Mucosa of rectum (tissue), 2 donors: ENCODE measurements at regions not wholly inside any gene's neighbourhood (a gene's known extent, or its start where the extent isn't known, plus 50 kb on each side); places are given as distances from the start of the nearest gene placed in this dataset.

Experiments used
- H3K27ac ChIP-seq, 2 donors: one replicate each; pipeline ENCODE4 v1.7.0; 2013; ENCODE audit warnings: inconsistent platforms in 2 of 2, low read depth in 2 of 2, low read length in 2 of 2
- H3K27me3 ChIP-seq, 2 donors: one replicate each; pipeline ENCODE4 v1.7.0; 2013; ENCODE audit warnings: low read length in 2 of 2; ENCODE audit not compliant: control insufficient read depth in 2 of 2, insufficient read depth in 2 of 2
- H3K36me3 ChIP-seq, 2 donors: one replicate each; pipeline ENCODE4 v1.7.0; 2013; ENCODE audit warnings: low read length in 2 of 2; ENCODE audit not compliant: control insufficient read depth in 2 of 2, insufficient read depth in 2 of 2
- H3K4me1 ChIP-seq, 2 donors: one replicate each; pipeline ENCODE4 v1.7.0; 2013; ENCODE audit warnings: low read length in 2 of 2, mild to moderate bottlenecking in 1 of 2; ENCODE audit not compliant: control insufficient read depth in 2 of 2, insufficient read depth in 2 of 2
- H3K4me3 ChIP-seq, 2 donors: one replicate each; pipeline ENCODE4 v1.7.0; 2013; ENCODE audit warnings: low read length in 2 of 2
- H3K9ac ChIP-seq, 2 donors: one replicate each; pipeline ENCODE4 v1.7.0; 2013; ENCODE audit warnings: low read length in 2 of 2, low read depth in 1 of 2, mild to moderate bottlenecking in 1 of 2
- H3K9me3 ChIP-seq, 2 donors: one replicate each; pipeline ENCODE4 v1.7.0; 2013; ENCODE audit warnings: low read length in 2 of 2; ENCODE audit not compliant: control insufficient read depth in 2 of 2
- donor health status: healthy.
- donor health status: Normal muscosa, but diverticular disease.

DNA sequence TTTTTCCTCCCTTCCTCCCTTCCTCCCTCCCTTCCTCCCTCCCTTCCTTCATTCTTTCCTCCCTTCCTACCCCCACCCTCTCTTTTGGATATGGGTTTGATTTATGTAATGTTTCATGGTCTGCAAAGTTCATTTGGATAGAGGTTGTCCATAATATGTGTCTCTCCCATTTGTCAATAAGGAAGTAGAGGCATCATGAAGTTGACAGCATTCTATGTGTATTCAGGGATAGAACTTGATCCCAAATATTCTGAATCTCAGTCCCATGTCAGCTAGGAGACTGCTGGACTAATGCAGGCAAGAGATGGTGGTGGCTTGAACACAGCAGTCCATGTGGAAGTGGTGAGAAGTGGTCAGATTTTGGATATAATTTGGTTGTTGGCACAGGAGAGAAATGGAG lies 90.7 kb upstream of the SLC6A6 start:
- Histone ChIP-seq H3K4me1 (peaks cover 8 to 15% of the 10 kb centered on the region in 2 donors), H3K27ac (no peak overlapping the region), H3K4me3 (peak overlapping the region in 1 of 2 donors; percentile 21), H3K9ac (no peak overlapping the region), H3K9me3 (no peaks in the 10 kb centered on the region), H3K36me3 (no peaks in the 10 kb centered on the region), H3K27me3 (peaks cover 0 to 3% of the 10 kb centered on the region in 2 donors)

DNA sequence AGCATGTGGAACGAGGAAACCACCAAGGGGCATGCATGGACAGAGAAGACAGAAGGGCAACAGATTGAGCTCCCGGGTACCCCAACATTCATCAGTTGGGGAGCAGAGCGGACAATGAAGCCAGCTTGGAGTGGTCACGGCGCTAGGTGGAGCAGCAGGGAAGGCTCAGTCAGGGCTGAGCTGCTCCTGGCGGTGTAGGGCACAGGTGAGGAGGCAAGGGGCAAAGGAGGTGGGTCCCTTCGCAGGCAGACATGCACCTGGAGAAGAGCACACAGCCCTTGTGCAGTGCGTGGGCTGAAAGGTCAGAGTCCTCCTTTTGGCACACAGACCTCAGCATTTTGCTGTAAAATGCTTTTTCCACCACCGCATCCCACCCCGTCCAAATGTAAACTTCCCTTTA lies 90.0 kb upstream of the SLC6A6 start:
- Histone ChIP-seq H3K9ac (no peak overlapping the region), H3K27ac (peak overlapping the region in 1 of 2 donors; percentile 3), H3K9me3 (no peaks in the 10 kb centered on the region), H3K36me3 (no peaks in the 10 kb centered on the region), H3K4me1 (peaks cover 8 to 15% of the 10 kb centered on the region in 2 donors), H3K4me3 (no peak overlapping the region), H3K27me3 (peaks cover 0 to 3% of the 10 kb centered on the region in 2 donors)

DNA sequence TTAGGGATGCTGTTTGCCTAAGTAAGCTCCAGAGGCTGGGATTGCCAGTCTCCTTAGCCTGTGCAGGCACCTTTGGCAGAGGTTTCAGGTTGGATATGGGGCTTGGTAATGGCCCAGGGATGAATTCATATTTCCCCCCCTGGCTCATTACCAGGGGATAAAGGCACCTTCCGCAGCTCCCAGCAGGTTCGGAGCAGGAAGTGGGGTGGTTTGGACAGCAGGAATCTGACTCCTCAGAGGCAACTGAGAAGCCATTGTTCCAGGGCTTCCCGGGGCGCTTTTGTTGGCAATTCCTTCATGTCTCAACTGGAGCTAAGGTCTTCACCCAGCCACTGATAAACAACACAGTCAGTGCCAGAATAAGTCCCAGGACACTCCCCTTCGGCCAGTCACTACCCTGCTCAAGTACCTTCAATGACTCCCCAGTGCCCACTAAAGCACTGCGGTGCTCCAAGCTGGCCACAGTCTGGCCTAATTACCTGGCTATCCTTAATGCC lies 85.3 kb upstream of the SLC6A6 start:
- peaks cover 5 to 11% of the 10 kb centered on the region in 2 donors for H3K4me1 ChIP-seq
- H3K9ac ChIP-seq: no peak overlapping the region
- H3K9me3 ChIP-seq: no peaks in the 10 kb centered on the region
- no peaks in the 10 kb centered on the region for H3K36me3 ChIP-seq
- H3K27me3 ChIP-seq: no peaks in the 10 kb centered on the region
- H3K27ac ChIP-seq: no peak overlapping the region
- no peak overlapping the region for H3K4me3 ChIP-seq

DNA sequence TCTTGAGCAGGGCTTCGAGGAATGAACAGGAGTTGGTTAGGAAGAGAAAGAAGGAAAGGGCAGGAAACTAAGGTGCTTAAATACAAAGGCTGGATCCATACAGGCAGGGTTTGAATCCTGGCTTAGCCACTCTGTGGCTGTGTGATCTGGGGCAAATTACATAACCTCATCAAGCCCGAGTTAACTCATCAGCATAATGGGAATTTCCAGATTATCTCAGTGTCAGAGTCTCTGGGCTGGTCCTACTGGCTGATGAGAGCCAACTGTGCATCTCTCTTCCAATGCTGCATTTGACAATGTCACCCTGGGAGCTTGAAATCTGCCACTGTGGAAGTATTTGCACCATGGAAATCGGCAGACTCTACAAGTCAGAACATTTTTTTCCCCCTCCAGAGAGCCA lies 83.8 kb upstream of the SLC6A6 start:
- Histone ChIP-seq H3K36me3 (no peaks in the 10 kb centered on the region), H3K4me1 (no peaks in the 10 kb centered on the region), H3K4me3 (no peak overlapping the region), H3K27me3 (peaks cover 0 to 2% of the 10 kb centered on the region in 2 donors), H3K9ac (no peak overlapping the region), H3K9me3 (no peaks in the 10 kb centered on the region), H3K27ac (no peak overlapping the region)

DNA sequence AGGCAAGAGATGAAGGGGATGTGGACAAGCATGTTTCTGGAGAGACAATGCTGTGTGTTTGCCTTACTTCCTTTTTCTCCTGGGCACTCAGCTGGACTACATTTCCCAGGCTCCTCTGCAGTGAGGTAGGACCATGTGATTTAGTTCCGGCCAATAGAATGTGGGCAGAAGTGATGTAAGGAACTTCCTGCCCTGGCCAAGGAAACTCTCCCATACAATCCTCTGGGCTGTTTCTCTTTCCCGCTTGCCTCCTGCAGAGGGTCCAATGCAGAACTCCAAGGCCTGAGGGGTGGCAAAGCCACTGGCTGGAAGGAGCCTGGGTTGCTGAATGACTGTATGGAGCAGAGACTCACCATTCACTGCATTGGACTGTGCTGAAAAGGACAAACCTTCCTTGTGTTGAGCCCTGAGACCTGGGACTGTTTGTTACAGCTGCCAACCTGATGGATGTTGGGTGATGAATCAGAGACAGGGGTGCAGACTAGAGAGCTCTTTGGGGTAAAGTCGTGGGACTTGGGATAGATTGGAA lies 82.7 kb upstream of the SLC6A6 start:
- peaks cover 0 to 2% of the 10 kb centered on the region in 2 donors for H3K27me3 ChIP-seq
- no peaks in the 10 kb centered on the region for H3K9me3 ChIP-seq
- H3K36me3 ChIP-seq: no peaks in the 10 kb centered on the region
- no peak overlapping the region for H3K27ac ChIP-seq
- peak overlapping the region in 1 of 2 donors; percentile 4 for H3K4me3 ChIP-seq
- no peaks in the 10 kb centered on the region for H3K4me1 ChIP-seq
- no peak overlapping the region for H3K9ac ChIP-seq

DNA sequence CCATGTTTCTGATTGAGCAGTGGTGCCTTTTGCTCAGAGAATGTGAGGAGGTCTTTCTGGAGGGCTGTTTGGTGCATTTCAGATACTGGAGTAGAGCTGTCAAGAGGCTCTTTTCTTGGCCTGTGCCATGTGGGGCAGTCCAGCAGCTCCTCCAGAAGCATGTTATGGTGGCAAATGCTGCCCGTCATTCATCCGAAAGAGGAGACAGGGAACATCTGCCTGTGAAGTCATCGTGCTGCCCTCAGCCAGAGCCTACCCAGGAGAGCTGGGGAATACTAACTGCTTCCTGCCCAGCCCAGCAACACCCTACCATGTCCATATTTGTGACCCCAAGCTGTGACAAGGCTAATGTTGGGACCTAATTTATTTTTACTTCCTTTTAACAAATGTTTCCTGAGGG lies 82.2 kb upstream of the SLC6A6 start:
- Histone ChIP-seq H3K9ac (no peak overlapping the region), H3K36me3 (no peaks in the 10 kb centered on the region), H3K27ac (no peak overlapping the region), H3K27me3 (peaks cover 0 to 2% of the 10 kb centered on the region in 2 donors), H3K9me3 (no peaks in the 10 kb centered on the region), H3K4me1 (no peaks in the 10 kb centered on the region), H3K4me3 (peak overlapping the region in 1 of 2 donors; percentile 4)

DNA sequence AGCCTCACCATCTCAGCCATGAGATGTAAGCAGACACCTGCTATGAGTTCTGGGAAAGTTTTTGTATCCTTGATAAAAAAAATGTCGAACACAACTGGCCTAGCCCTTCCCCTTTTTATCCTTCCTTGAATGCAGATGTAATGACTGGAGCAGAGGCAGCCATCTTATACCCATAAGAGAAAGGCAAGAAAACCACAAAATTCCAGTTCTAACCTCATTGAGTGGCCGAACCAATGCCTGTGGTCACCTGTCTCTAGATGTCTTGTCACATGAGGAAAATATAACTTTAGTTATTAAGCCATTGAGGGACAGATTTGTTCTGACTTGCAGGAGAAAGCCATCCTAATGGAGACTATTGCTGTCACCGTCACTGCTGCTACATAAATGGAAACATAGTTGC lies 80.4 kb upstream of the SLC6A6 start:
- Histone ChIP-seq H3K9me3 (no peaks in the 10 kb centered on the region), H3K4me1 (no peaks in the 10 kb centered on the region), H3K4me3 (no peak overlapping the region), H3K27me3 (peaks cover 0 to 2% of the 10 kb centered on the region in 2 donors), H3K27ac (no peak overlapping the region), H3K36me3 (no peaks in the 10 kb centered on the region), H3K9ac (no peak overlapping the region)

DNA sequence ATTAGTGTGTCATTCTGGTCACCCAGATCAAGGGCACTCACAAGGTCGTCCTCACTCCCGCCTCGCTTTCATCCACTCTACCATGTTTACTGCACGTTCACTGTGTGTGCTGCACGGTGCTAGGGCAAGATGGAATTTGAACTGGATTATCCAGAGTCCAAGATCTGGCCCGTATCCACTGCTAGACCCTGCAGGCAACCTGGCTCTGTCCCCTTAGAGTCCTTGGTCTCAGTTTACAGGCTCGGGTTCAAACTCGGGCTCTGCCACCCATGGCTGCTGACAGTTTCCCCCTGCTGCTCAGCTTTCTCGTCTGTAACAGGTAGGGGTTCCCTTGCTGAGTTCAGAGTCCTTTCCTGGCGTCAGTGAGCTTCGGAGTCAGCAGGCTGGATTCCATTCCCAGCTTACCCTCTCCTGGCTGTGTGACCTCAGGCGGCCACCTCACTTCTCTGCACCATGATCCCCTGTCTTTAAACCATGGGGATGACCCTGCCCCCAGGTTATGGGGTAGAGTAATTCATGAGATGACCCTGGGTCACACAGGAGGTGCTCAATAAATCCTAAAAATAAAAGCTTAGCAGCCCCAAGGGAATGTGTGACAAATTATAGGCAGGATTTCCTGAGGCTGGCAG lies 79.6 kb upstream of the SLC6A6 start:
- Histone ChIP-seq H3K36me3 (no peaks in the 10 kb centered on the region), H3K27me3 (peaks cover 0 to 2% of the 10 kb centered on the region in 2 donors), H3K9me3 (no peaks in the 10 kb centered on the region), H3K9ac (no peak overlapping the region), H3K4me1 (no peaks in the 10 kb centered on the region), H3K27ac (no peak overlapping the region), H3K4me3 (no peak overlapping the region)

DNA sequence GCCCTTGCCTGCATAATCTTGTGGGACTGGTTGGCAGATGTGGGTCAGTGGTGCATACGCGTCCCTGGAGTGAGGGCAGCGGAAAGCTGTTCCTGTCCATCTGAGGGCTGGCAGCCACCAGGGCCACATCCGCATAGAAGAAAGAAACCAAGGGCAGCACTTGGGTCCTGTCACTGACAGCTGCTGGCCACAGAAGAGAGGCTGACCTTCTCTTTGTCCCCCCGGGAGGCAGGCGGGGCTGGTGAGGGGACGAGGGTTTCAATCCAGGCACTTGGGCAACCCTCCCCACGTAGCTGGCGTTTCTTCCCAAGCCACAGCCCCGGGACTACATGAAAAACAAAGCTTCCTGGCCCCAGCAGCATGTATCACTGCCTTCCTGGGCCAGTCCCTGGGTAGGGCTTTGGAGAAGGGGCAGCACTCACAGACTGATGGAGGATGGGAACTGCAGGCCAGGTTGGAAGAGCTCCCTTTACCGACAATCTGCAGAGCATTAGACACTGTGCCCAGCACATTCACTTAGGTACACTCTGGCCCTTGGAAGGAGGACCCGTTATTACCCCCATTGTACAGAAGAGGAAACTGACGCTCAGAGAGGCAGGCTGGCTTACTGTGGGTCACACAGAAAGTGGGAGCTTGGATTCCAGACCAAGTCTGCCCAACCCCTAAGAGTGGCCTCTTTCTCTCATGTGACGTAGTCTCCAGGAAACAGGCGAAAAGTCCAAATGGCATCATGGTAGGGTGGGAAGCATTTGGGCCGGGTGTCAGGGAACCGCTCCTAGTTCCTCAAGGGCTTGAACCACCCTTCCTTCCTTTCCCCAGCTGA lies 78.8 kb upstream of the SLC6A6 start:
- Histone ChIP-seq H3K4me3 (no peak overlapping the region), H3K4me1 (no peaks in the 10 kb centered on the region)

More for the DNA sequence above, 78.8 kb upstream of the SLC6A6 start:
- H3K9ac ChIP-seq: no peak overlapping the region
- no peaks in the 10 kb centered on the region for H3K36me3 ChIP-seq
- H3K9me3 ChIP-seq: no peaks in the 10 kb centered on the region
- no peak overlapping the region for H3K27ac ChIP-seq
- peaks cover 0 to 2% of the 10 kb centered on the region in 2 donors for H3K27me3 ChIP-seq
